SU-DHL-6 (cell line): ENCODE measurements at regions not wholly inside any gene's neighbourhood (a gene's known extent, or its start where the extent isn't known, plus 50 kb on each side); places are given as distances from the start of the nearest gene placed in this dataset.

Experiments
- H2AFZ ChIP-seq: fragments of 200-600 bp; sonication (generic); 2 replicates; pipeline ENCODE4 v1.6.1; 2014; ENCODE audit warnings: low read depth, mild to moderate bottlenecking, moderate library complexity, mixed read lengths, antibody characterized with exemption, low read length; ENCODE audit not compliant: severe bottlenecking
- H3F3A ChIP-seq: fragments of 200-600 bp; shearing (Covaris generic); 2 replicates; pipeline ENCODE4 v1.6.0; 2016; ENCODE audit warnings: antibody characterized with exemption, mild to moderate bottlenecking; ENCODE audit not compliant: insufficient read depth
- H3K27ac ChIP-seq: fragments of 200-600 bp; sonication (generic); 2 replicates; pipeline ENCODE4 v1.5.1; 2016; ENCODE audit warnings: low read depth, mild to moderate bottlenecking, low read length, moderate library complexity, mixed read lengths
- H3K27me3 ChIP-seq: fragments of 200-600 bp; sonication (generic), shearing (Covaris generic); 2 replicates; pipeline ENCODE4 v1.6.0; 2014; ENCODE audit warnings: mild to moderate bottlenecking, low read length
- H3K36me3 ChIP-seq: fragments of 200-600 bp; sonication (generic); 2 replicates; pipeline ENCODE4 v1.6.1; 2014; ENCODE audit warnings: mild to moderate bottlenecking, low read length, mixed read lengths
- H3K4me2 ChIP-seq: fragments of 300-600, 200-600 bp; shearing (Covaris generic), sonication (generic); 2 replicates; pipeline ENCODE4 v1.6.0; 2014; ENCODE audit warnings: low read length, low read depth, mild to moderate bottlenecking; ENCODE audit not compliant: poor library complexity, severe bottlenecking
- H3K4me3 ChIP-seq: fragments of 200-600 bp; sonication (generic); 2 replicates; pipeline ENCODE4 v1.5.1; 2014; ENCODE audit warnings: antibody characterized with exemption, low read length, mild to moderate bottlenecking, mixed read lengths; ENCODE audit not compliant: insufficient read depth, poor library complexity, severe bottlenecking
- H3K79me2 ChIP-seq: fragments of 200-600 bp; sonication (generic); 2 replicates; pipeline ENCODE4 v1.6.1; 2014; ENCODE audit warnings: mild to moderate bottlenecking, low read length, moderate library complexity; ENCODE audit not compliant: insufficient read depth
- H3K9ac ChIP-seq: fragments of 200-600 bp; sonication (generic); 2 replicates; pipeline ENCODE4 v1.7.0; 2014; ENCODE audit warnings: mild to moderate bottlenecking, low read length
- H3K9me2 ChIP-seq: fragments of 200-600 bp; sonication (generic); replicated peaks from 2 replicates; pipeline ENCODE4 v1.6.1; 2014; ENCODE audit warnings: low read length; ENCODE audit not compliant: insufficient read depth
- H3K9me3 ChIP-seq: fragments of 200-600 bp; sonication (generic); 2 replicates; pipeline ENCODE4 v1.6.1; 2014; ENCODE audit warnings: low read length, mixed read lengths; ENCODE audit not compliant: insufficient read depth
- H4K20me1 ChIP-seq: fragments of 200-600 bp; sonication (generic); 2 replicates; pipeline ENCODE4 v1.6.1; 2014; ENCODE audit warnings: low read depth, mild to moderate bottlenecking, antibody characterized with exemption, low read length, moderate library complexity, mixed read lengths
- EZH2phosphoT487 ChIP-seq: fragments of 200-600 bp; sonication (generic), shearing (Covaris generic); conservative IDR thresholded peaks from 2 replicates; pipeline ENCODE4 v1.6.1; 2018; ENCODE audit warnings: mild to moderate bottlenecking, antibody characterized with exemption, low read length, moderate library complexity, mixed read lengths
- TF ChIP-seq, protein P1 (sequence below): fragments of 200-600 bp; sonication (generic); IDR thresholded peaks from one replicate; pipeline ENCODE4 v1.5.1; 2017; ENCODE audit warnings: antibody characterized with exemption, mild to moderate bottlenecking, low read length, moderate library complexity; ENCODE audit not compliant: insufficient read depth, poor library complexity, severe bottlenecking

DNA sequence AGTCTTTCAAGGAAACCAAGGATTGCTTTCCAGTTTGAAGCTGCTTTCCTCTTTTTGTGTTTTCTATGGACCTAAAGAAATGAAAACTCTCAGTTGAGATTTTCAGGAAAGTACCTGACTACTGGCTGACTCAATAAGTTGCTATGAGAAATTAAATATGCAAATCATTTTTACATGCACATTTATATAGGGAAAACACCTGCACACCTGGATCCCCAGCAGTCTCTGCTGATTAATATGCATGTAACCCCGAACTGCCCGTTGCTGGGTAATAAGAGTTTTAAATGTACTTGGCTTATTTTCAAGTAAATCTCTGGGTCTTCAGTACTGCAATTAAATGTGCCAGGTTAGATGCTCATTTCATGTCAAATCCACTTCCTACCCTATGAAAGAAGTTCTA, 77.2 kb downstream of the KBTBD8 start:
- TF ChIP-seq, protein P1, sequence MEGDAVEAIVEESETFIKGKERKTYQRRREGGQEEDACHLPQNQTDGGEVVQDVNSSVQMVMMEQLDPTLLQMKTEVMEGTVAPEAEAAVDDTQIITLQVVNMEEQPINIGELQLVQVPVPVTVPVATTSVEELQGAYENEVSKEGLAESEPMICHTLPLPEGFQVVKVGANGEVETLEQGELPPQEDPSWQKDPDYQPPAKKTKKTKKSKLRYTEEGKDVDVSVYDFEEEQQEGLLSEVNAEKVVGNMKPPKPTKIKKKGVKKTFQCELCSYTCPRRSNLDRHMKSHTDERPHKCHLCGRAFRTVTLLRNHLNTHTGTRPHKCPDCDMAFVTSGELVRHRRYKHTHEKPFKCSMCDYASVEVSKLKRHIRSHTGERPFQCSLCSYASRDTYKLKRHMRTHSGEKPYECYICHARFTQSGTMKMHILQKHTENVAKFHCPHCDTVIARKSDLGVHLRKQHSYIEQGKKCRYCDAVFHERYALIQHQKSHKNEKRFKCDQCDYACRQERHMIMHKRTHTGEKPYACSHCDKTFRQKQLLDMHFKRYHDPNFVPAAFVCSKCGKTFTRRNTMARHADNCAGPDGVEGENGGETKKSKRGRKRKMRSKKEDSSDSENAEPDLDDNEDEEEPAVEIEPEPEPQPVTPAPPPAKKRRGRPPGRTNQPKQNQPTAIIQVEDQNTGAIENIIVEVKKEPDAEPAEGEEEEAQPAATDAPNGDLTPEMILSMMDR = no peak
- TF ChIP-seq EZH2phosphoT487 = no peak
- H4K20me1 ChIP-seq = no peaks in the 10 kb centered on the region
- H3K9me3 ChIP-seq = no peaks in the 10 kb centered on the region
- H3K4me2 ChIP-seq = peak overlapping the region; percentile 68
- peak overlapping the region; percentile 32 for H3K9ac ChIP-seq
- H2AFZ ChIP-seq = peak overlapping the region; percentile 29
- H3K79me2 ChIP-seq = no peaks in the 10 kb centered on the region
- H3K36me3 ChIP-seq = no peaks in the 10 kb centered on the region
- H3K27me3 ChIP-seq = no peaks in the 10 kb centered on the region
- H3K4me3 ChIP-seq = peak overlapping the region; percentile 14
- H3K27ac ChIP-seq = peak overlapping the region; percentile 85
- no peaks in the 10 kb centered on the region for H3K9me2 ChIP-seq
- H3F3A ChIP-seq = peaks cover 61% of the 10 kb centered on the region

DNA sequence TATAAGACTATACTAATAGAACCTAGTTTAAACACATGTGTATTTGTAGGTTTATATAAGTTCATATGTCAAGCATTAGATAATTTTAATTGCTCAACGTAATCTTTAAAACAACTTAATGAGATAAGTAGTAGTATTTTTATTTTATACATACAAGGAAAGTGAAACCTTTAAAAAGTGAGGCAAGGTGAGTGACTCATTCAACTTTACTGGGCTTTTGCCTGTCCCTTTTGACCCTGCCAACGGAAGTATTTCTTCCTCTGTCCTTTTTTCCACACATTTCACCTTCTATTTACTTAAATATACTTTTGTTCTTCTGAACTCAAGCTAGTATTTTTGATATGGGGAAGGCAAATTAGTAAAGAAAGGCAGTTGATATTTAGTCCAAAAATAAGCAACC, 78.5 kb downstream of the KBTBD8 start:
- Histone ChIP-seq H3K4me3 (peak overlapping the region; percentile 1), H3K4me2 (peak overlapping the region; percentile 68), H3K27me3 (no peaks in the 10 kb centered on the region), H3K36me3 (no peaks in the 10 kb centered on the region), H3K79me2 (no peaks in the 10 kb centered on the region), H4K20me1 (no peaks in the 10 kb centered on the region), H3K9me2 (no peaks in the 10 kb centered on the region), H2AFZ (peak overlapping the region; percentile 29), H3K27ac (peak overlapping the region; percentile 85), H3F3A (peaks cover 56% of the 10 kb centered on the region), H3K9me3 (no peaks in the 10 kb centered on the region), H3K9ac (peak overlapping the region; percentile 31)
- TF ChIP-seq, protein P1 = no peak
- no peak for TF ChIP-seq EZH2phosphoT487

DNA sequence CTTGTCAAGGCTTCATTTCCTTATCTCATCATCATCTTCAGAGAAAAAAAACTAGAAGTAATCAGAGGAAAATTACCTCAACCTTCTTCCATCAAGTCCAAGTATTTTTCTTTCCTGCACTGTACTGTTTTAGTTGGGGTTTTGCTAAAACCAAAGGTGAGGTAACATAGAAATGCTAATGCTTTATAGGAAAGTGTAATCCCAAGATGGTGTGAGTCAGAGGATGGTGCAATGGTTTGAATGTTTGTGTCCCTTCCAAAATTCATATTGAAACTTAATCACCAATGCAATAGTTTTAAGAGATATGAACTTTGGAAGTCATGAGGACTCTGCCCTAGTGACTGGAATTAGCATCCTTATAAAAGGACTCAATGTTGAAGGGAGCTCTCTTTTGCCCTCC, 79.5 kb downstream of the KBTBD8 start:
- H3F3A ChIP-seq = peaks cover 63% of the 10 kb centered on the region
- H3K36me3 ChIP-seq = no peaks in the 10 kb centered on the region
- H3K9ac ChIP-seq = peak overlapping the region; percentile 31
- H3K79me2 ChIP-seq = no peaks in the 10 kb centered on the region
- peak overlapping the region; percentile 29 for H2AFZ ChIP-seq
- H3K4me3 ChIP-seq = peak overlapping the region; percentile 13
- peak overlapping the region; percentile 68 for H3K4me2 ChIP-seq
- no peaks in the 10 kb centered on the region for H3K9me3 ChIP-seq
- no peak for TF ChIP-seq EZH2phosphoT487
- TF ChIP-seq, protein P1 = no peak
- H4K20me1 ChIP-seq = no peaks in the 10 kb centered on the region
- H3K27me3 ChIP-seq = no peaks in the 10 kb centered on the region
- H3K9me2 ChIP-seq = no peaks in the 10 kb centered on the region
- H3K27ac ChIP-seq = peak overlapping the region; percentile 85
